A204.1 (cell line): ENCODE measurements at regions not wholly inside any gene's neighbourhood (a gene's known extent, or its start where the extent isn't known, plus 50 kb on each side); places are given as distances from the start of the nearest gene placed in this dataset.
A peak's percentile ranks its signal among the peaks of the same experiment; 100 is the strongest.

Experiments
- FAIRE-seq: peaks from 2 replicates; lab custom pipeline; 2012; peaks lifted over from hg19 to GRCh38; lab: Jason Lieb, UNC

GRCh38 chr12:100675432-100675831 is 101.9 kb downstream of the GAS2L3 start:
- no peak for FAIRE-seq

- FAIRE-seq: no peak
Observed at GRCh38 chr12:100681074-100681473, 107.6 kb downstream of the GAS2L3 start.

- no peak for FAIRE-seq
Observed at GRCh38 chr12:100682178-100682577, 108.7 kb downstream of the GAS2L3 start.

GRCh38 chr12:100687686-100688085 is 106.9 kb upstream of the ANO4 start:
- no peak for FAIRE-seq

GRCh38 chr12:100688451-100688864 is 106.1 kb upstream of the ANO4 start:
- no peak for FAIRE-seq

- no peak for FAIRE-seq
Observed at GRCh38 chr12:100692502-100692901, 102.1 kb upstream of the ANO4 start.

GRCh38 chr12:100698518-100698917 is 96.1 kb upstream of the ANO4 start:
- no peak for FAIRE-seq

GRCh38 chr12:100699209-100699608 is 95.4 kb upstream of the ANO4 start:
- no peak for FAIRE-seq

GRCh38 chr12:100703337-100703736 is 91.2 kb upstream of the ANO4 start:
- FAIRE-seq: no peak

GRCh38 chr12:100703868-100704267 is 90.7 kb upstream of the ANO4 start:
- no peak for FAIRE-seq

- FAIRE-seq: no peak
Observed at GRCh38 chr12:100706033-100706432, 88.5 kb upstream of the ANO4 start.

GRCh38 chr12:100708591-100708990 is 86.0 kb upstream of the ANO4 start:
- FAIRE-seq: no peak

GRCh38 chr12:100715976-100716944 is 78.3 kb upstream of the ANO4 start:
- FAIRE-seq: no peak

- FAIRE-seq: no peak
Observed at GRCh38 chr12:100716945-100717732, 77.4 kb upstream of the ANO4 start.

- no peak for FAIRE-seq
Observed at GRCh38 chr12:100717733-100718067, 76.9 kb upstream of the ANO4 start.

GRCh38 chr12:100718187-100718586 is 76.4 kb upstream of the ANO4 start:
- no peak for FAIRE-seq

- no peak for FAIRE-seq
Observed at GRCh38 chr12:100720016-100720654, 74.4 kb upstream of the ANO4 start.

- FAIRE-seq: no peak
Observed at GRCh38 chr12:100721169-100721568, 73.4 kb upstream of the ANO4 start.

- no peak for FAIRE-seq
Observed at GRCh38 chr12:100724071-100724470, 70.5 kb upstream of the ANO4 start.

GRCh38 chr12:100733817-100734593 is 60.6 kb upstream of the ANO4 start:
- peak; percentile 74 for FAIRE-seq

- no peak for FAIRE-seq
Observed at GRCh38 chr12:100737168-100737567, 57.4 kb upstream of the ANO4 start.

GRCh38 chr12:100738086-100738485 is 56.5 kb upstream of the ANO4 start:
- no peak for FAIRE-seq
